RKO (cell line): ENCODE measurements at regions not wholly inside any gene's neighbourhood (a gene's known extent, or its start where the extent isn't known, plus 50 kb on each side); places are given as distances from the start of the nearest gene placed in this dataset.

ENCODE experiments used
- DNase-seq: peaks from one replicate; pipeline ENCODE4 v3.0.0-alpha.2; 2016; ENCODE audit warnings: low spot score

GRCh38 chr5:93791518-93791972, 50.1 kb upstream of the POU5F2 start:
- no peak for DNase-seq
